HepG2 (cell line): ENCODE measurements at regions not wholly inside any gene's neighbourhood (a gene's known extent, or its start where the extent isn't known, plus 50 kb on each side); places are given as distances from the start of the nearest gene placed in this dataset.

Source experiments
- ATAC-seq: fragments of 200-7000 bp; cut with Tn5 transposase; 3 replicates; pipeline ENCODE4 v1.9.1; 2020; ENCODE audit warnings: mild to moderate bottlenecking, moderate library complexity
- BruUV-seq: library from RNA; stranded (reverse); fragments of 400-500 nt; replicated peaks from 2 replicates; lab custom pipeline; 2021; lab: Mats Ljungman, UMichigan
- CTCF ChIA-PET: fragments of 300-600 bp; formaldehyde crosslinking; extraction: SDS; loops from one replicate; lab custom pipeline; 2021; ENCODE audit warnings: low total read pairs, inconsistent platforms, low intra/inter-chr PET ratio; lab: Yijun Ruan, JAX
- POLR2A ChIA-PET: fragments of 350-600 bp; sonication (Branson Sonifier 250); formaldehyde crosslinking; loops from one replicate; lab custom pipeline; 2020; ENCODE audit warnings: antibody characterized with exemption, inconsistent platforms; lab: Yijun Ruan, JAX
- DNase-seq: peaks from one replicate; pipeline ENCODE4 v3.0.0-alpha.2; 2015; ENCODE audit warnings: low spot score
- FAIRE-seq: peaks from 3 replicates; lab custom pipeline; 2011; peaks lifted over from hg19 to GRCh38; lab: Jason Lieb, UNC
- H2AFZ ChIP-seq: one replicate; pipeline ENCODE4 v1.6.1; 2011; ENCODE audit warnings: low read length, inconsistent platforms
- H3K27ac ChIP-seq: fragments of 300-600 bp; 3 replicates; pipeline ENCODE4 v1.8.0; 2011; ENCODE audit warnings: mixed run types, mild to moderate bottlenecking, mixed read lengths, low read length, inconsistent platforms; ENCODE audit not compliant: insufficient read depth; ENCODE audit errors: extremely low read length
- H3K27me3 ChIP-seq, 2 experiments: fragments of 200-600 bp in 1 of 2; 2 replicates in 1 of 2; 3 replicates in 1 of 2; pipeline versions ENCODE4 v1.6.0 to v1.8.0; 2011; ENCODE audit warnings: low read length in 2 of 2, mild to moderate bottlenecking in 2 of 2, moderate library complexity in 2 of 2, inconsistent platforms in 1 of 2; ENCODE audit not compliant: insufficient read depth in 2 of 2, control insufficient read depth in 1 of 2
- H3K36me3 ChIP-seq, 2 experiments: fragments of 200-600 bp in 1 of 2; replicated peaks in 1 of 2; 2 replicates in 1 of 2; 3 replicates in 1 of 2; pipeline versions ENCODE4 v1.5.1 to v1.8.0; 2011; ENCODE audit warnings: low read length in 2 of 2, inconsistent platforms in 1 of 2; ENCODE audit not compliant: insufficient read depth in 2 of 2, control insufficient read depth in 1 of 2
- H3K4me1 ChIP-seq: 2 replicates; pipeline ENCODE4 v1.5.1; 2012; ENCODE audit warnings: low read length, inconsistent platforms; ENCODE audit not compliant: insufficient read depth
- H3K4me2 ChIP-seq: 2 replicates; pipeline ENCODE4 v1.6.0; 2011; ENCODE audit warnings: low read depth, low read length, inconsistent platforms
- H3K4me3 ChIP-seq, 3 experiments: fragments of 200-600 bp in 1 of 3; sonication (generic), shearing (Covaris generic) in 1 of 3; replicated peaks in 1 of 3; 2 replicates each; pipeline ENCODE4 v1.5.1; 2011 to 2016; ENCODE audit warnings: low read length in 3 of 3, inconsistent platforms in 2 of 3, low read depth in 2 of 3, mild to moderate bottlenecking in 2 of 3, control low read depth in 1 of 3, mixed read lengths in 1 of 3; ENCODE audit not compliant: insufficient read depth in 1 of 3
- H3K79me2 ChIP-seq: one replicate; pipeline ENCODE4 v1.6.1; 2011; ENCODE audit warnings: low read length, inconsistent platforms; ENCODE audit not compliant: insufficient read depth
- H3K9ac ChIP-seq: 2 replicates; pipeline ENCODE4 v1.6.0; 2011; ENCODE audit warnings: mild to moderate bottlenecking, low read depth, low read length, inconsistent platforms; ENCODE audit not compliant: insufficient read depth
- H3K9me3 ChIP-seq: 2 replicates; pipeline ENCODE4 v1.5.1; 2012; ENCODE audit warnings: mild to moderate bottlenecking, low read length
- H4K20me1 ChIP-seq: 2 replicates; pipeline ENCODE4 v1.6.0; 2011; ENCODE audit warnings: inconsistent platforms, mild to moderate bottlenecking, low read length, moderate library complexity; ENCODE audit not compliant: insufficient read depth
- CENPBD1 ChIP-seq: sonication (generic); formaldehyde crosslinking; IDR thresholded peaks from 2 replicates; pipeline ENCODE4 v1.8.0; 2022; ENCODE audit warnings: missing genetic modification reagents, low read depth, mild to moderate bottlenecking, borderline replicate concordance
- CHD2 ChIP-seq: IDR thresholded peaks from 2 replicates; pipeline ENCODE4 v1.6.1; 2011; ENCODE audit warnings: low read depth, low read length, improper control_type of control experiment
- FOSL1 ChIP-seq: sonication (generic); formaldehyde crosslinking; IDR thresholded peaks from 2 replicates; pipeline ENCODE4 v1.9.0; 2021; ENCODE audit warnings: missing genetic modification reagents, borderline replicate concordance
- GZF1 ChIP-seq: sonication (generic); formaldehyde crosslinking; IDR thresholded peaks from 2 replicates; pipeline ENCODE4 v1.5.1; 2020; ENCODE audit warnings: mild to moderate bottlenecking, missing genetic modification reagents
- KDM4B ChIP-seq: sonication (generic); formaldehyde crosslinking; IDR thresholded peaks from 2 replicates; pipeline ENCODE4 v1.4.0; 2020; ENCODE audit warnings: missing genetic modification reagents
- KLF13 ChIP-seq: sonication (generic); formaldehyde crosslinking; IDR thresholded peaks from 2 replicates; pipeline ENCODE4 v1.4.0; 2020; ENCODE audit warnings: mild to moderate bottlenecking, missing genetic modification reagents
- MBNL3 ChIP-seq: fragments of 250-450 bp; sonication (Bioruptor Pico); conservative IDR thresholded peaks from 2 replicates; pipeline ENCODE4 v1.8.0; 2022; ENCODE audit warnings: mild to moderate bottlenecking, inconsistent platforms
- MEIS1 ChIP-seq: sonication (generic); formaldehyde crosslinking; IDR thresholded peaks from 2 replicates; pipeline ENCODE4 v1.9.0; 2021; ENCODE audit warnings: mild to moderate bottlenecking, missing genetic modification reagents, moderate library complexity, borderline replicate concordance
- SKI ChIP-seq: fragments of 450-650 bp; IDR thresholded peaks from one replicate; pipeline ENCODE4 v1.6.1; 2018; ENCODE audit warnings: mild to moderate bottlenecking; ENCODE audit not compliant: partially characterized antibody
- SMAD1 ChIP-seq: sonication (generic); formaldehyde crosslinking; IDR thresholded peaks from 2 replicates; pipeline ENCODE4 v1.4.0; 2020; ENCODE audit warnings: missing genetic modification reagents, low read depth, mild to moderate bottlenecking, borderline replicate concordance
- ZNF205 ChIP-seq: IDR thresholded peaks from 2 replicates; pipeline ENCODE4 v1.6.1; 2018; ENCODE audit warnings: missing biosample characterization, missing genetic modification reagents
- ZNF337 ChIP-seq: sonication (generic); formaldehyde crosslinking; IDR thresholded peaks from 2 replicates; pipeline ENCODE4 v1.5.1; 2020; ENCODE audit warnings: missing genetic modification reagents, low read depth, mild to moderate bottlenecking, borderline replicate concordance
- ZNF407 ChIP-seq: sonication (generic); formaldehyde crosslinking; IDR thresholded peaks from one replicate; pipeline ENCODE4 v1.5.1; 2020; ENCODE audit warnings: mild to moderate bottlenecking, missing genetic modification reagents; ENCODE audit errors: not compliant biosample characterization
- ZNF562 ChIP-seq: sonication (generic); formaldehyde crosslinking; IDR thresholded peaks from 2 replicates; pipeline ENCODE4 v1.8.0; 2022; ENCODE audit warnings: missing genetic modification reagents, borderline replicate concordance
- ZNF577 ChIP-seq: sonication (generic); formaldehyde crosslinking; IDR thresholded peaks from 2 replicates; pipeline ENCODE4 v1.4.0; 2020; ENCODE audit warnings: mild to moderate bottlenecking, low read depth, missing genetic modification reagents, borderline replicate concordance
- ZNF800 ChIP-seq: sonication (generic); formaldehyde crosslinking; IDR thresholded peaks from 2 replicates; pipeline ENCODE4 v1.4.0; 2020; ENCODE audit warnings: missing genetic modification reagents
- WGBS: methylation state at CpG from one replicate; pipeline ENCODE4 v1.1.6; 2017; ENCODE audit warnings: low lambda C conversion rate; 5-methylcytosine and 5-hydroxymethylcytosine counted together
- in situ Hi-C: cut with HindIII; loops from 2 replicates; pipeline ENCODE4 v1.10.0; 2017; ENCODE audit warnings: low pct_unique_long_range_greater_than_20kb; ENCODE audit not compliant: extremely low pct_ligation_motif_present
- intact Hi-C: fragments of 100-400 bp; cut with micrococcal nuclease; formaldehyde crosslinking; loops from one replicate; pipeline ENCODE4 v1.10.0; 2022; ENCODE audit not compliant: unreplicated experiment

GRCh38 chr5:159669559-159669958 is 246.7 kb upstream of the ADRA1B start:
- no peak for FAIRE-seq
- TF ChIP-seq MEIS1 (CRISPR knock-in tag) (no peak), ZNF577 (CRISPR knock-in tag) (no peak), CHD2 (no peak), ZNF800 (no peak), ZNF337 (CRISPR knock-in tag) (no peak), GZF1 (CRISPR knock-in tag) (no peak), CENPBD1 (CRISPR knock-in tag) (no peak), ZNF407 (CRISPR knock-in tag) (no peak), KLF13 (no peak), FOSL1 (CRISPR knock-in tag) (no peak), KDM4B (no peak), SMAD1 (no peak), ZNF205 (CRISPR knock-in tag) (no peak), MBNL3 (CRISPR knock-in tag) (no peak), ZNF562 (CRISPR knock-in tag) (no peak), SKI (no peak)

More at GRCh38 chr5:159669559-159669958, 246.7 kb upstream of the ADRA1B start:
- DNase-seq: no peak
- Histone ChIP-seq H3K9me3 (no peaks in the 10 kb centered on the region), H3K9ac (no peak overlapping the region), H3K27ac (no peak overlapping the region), H3K36me3 (no peaks in the 10 kb centered on the region), H4K20me1 (no peaks in the 10 kb centered on the region), H3K4me1 (no peaks in the 10 kb centered on the region), H3K79me2 (no peaks in the 10 kb centered on the region), H3K4me2 (no peak overlapping the region), H3K27me3 (no peaks in the 10 kb centered on the region), H3K4me3 (no peak overlapping the region), H2AFZ (no peak overlapping the region)
- no peak for ATAC-seq
- ChIA-PET POLR2A (no interaction called here), CTCF (no interaction called here)
- WGBS: 60% methylated on average over 4 of the region's 4 CpGs
- BruUV-seq: no TSS peak
- in situ Hi-C loops: no loop called here
- intact Hi-C loops: no loop called here
